B cell (primary cell): ENCODE measurements at regions not wholly inside any gene's neighbourhood (a gene's known extent, or its start where the extent isn't known, plus 50 kb on each side); places are given as distances from the start of the nearest gene placed in this dataset.

Experiments
- CTCF ChIP-seq: fragments of 200-600 bp; IDR thresholded peaks from one replicate; pipeline ENCODE4 v1.8.0; 2022; ENCODE audit warnings: antibody characterized with exemption, mild to moderate bottlenecking
- EZH2 ChIP-seq: IDR thresholded peaks from 2 replicates; pipeline ENCODE4 v1.6.1; 2012; ENCODE audit warnings: borderline replicate concordance, low read depth, mild to moderate bottlenecking, moderate library complexity, low read length; ENCODE audit not compliant: insufficient read depth, poor library complexity, severe bottlenecking

DNA sequence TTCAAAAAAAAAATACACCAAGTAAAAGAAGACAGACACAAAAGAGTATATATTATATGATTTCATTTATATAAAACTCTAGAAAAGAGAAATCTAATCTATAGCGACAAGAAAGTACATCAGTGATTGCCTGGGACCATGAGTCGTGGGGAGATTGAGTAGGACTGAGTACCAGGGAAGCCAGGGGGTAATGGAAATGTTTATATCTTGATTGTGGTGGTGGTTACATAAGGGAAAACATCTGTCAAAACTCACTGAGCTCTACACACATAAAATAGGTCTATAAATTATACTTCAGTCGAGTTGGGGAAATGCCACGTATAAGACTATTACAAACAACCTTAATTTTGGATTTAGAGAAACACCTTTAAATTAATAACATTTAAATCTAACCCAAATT is 117.4 kb downstream of the TRIM29 start:
- no peak for TF ChIP-seq CTCF
- no peak for TF ChIP-seq EZH2
